NCI-H1105 (cell line): ENCODE measurements at regions not wholly inside any gene's neighbourhood (a gene's known extent, or its start where the extent isn't known, plus 50 kb on each side); places are given as distances from the start of the nearest gene placed in this dataset.
"Not testable (repeated sequence)": the region's sequence is repeated elsewhere in the genome, so short reads cannot be mapped to it uniquely, and the experiment has no call there.

Experiments
- DNase-seq: peaks from one replicate; lab custom pipeline; 2025; lab: John Stamatoyannopoulos, UW

GRCh38 chr3:110400315-110400714, 671.3 kb upstream of the NECTIN3 start:
- DNase-seq, result no peak

- no peak for DNase-seq
Observed at GRCh38 chr3:110405830-110406585, 665.6 kb upstream of the NECTIN3 start.

GRCh38 chr3:110413266-110413665, 658.4 kb upstream of the NECTIN3 start:
- no peak for DNase-seq

- no peak for DNase-seq
Observed at GRCh38 chr3:110413807-110414748, 657.5 kb upstream of the NECTIN3 start.

- DNase-seq, result no peak
Observed at GRCh38 chr3:110414855-110415254, 656.8 kb upstream of the NECTIN3 start.

GRCh38 chr3:110419096-110419495, 652.5 kb upstream of the NECTIN3 start:
- DNase-seq, result no peak

- no peak for DNase-seq
Observed at GRCh38 chr3:110419601-110420000, 652.0 kb upstream of the NECTIN3 start.

- no peak for DNase-seq
Observed at GRCh38 chr3:110420158-110420641, 651.4 kb upstream of the NECTIN3 start.

- no peak for DNase-seq
Observed at GRCh38 chr3:110423276-110423675, 648.3 kb upstream of the NECTIN3 start.

GRCh38 chr3:110430146-110430545, 641.5 kb upstream of the NECTIN3 start:
- DNase-seq, result no peak

GRCh38 chr3:110436209-110436608, 635.4 kb upstream of the NECTIN3 start:
- DNase-seq, result no peak

GRCh38 chr3:110440066-110440653, 631.5 kb upstream of the NECTIN3 start:
- DNase-seq, result not testable (repeated sequence)

GRCh38 chr3:110454066-110454465, 617.5 kb upstream of the NECTIN3 start:
- DNase-seq, result no peak

GRCh38 chr3:110456001-110456400, 615.6 kb upstream of the NECTIN3 start:
- no peak for DNase-seq

GRCh38 chr3:110456438-110457138, 615.0 kb upstream of the NECTIN3 start:
- no peak for DNase-seq

- DNase-seq, result no peak
Observed at GRCh38 chr3:110457508-110457907, 614.1 kb upstream of the NECTIN3 start.

GRCh38 chr3:110459021-110459420, 612.6 kb upstream of the NECTIN3 start:
- no peak for DNase-seq

- DNase-seq, result no peak
Observed at GRCh38 chr3:110470310-110470709, 601.3 kb upstream of the NECTIN3 start.

- DNase-seq, result no peak
Observed at GRCh38 chr3:110473405-110473804, 598.2 kb upstream of the NECTIN3 start.

- no peak for DNase-seq
Observed at GRCh38 chr3:110474397-110474796, 597.2 kb upstream of the NECTIN3 start.

- no peak for DNase-seq
Observed at GRCh38 chr3:110478377-110479054, 593.1 kb upstream of the NECTIN3 start.
